HCT116 (cell line): ENCODE measurements at regions not wholly inside any gene's neighbourhood (a gene's known extent, or its start where the extent isn't known, plus 50 kb on each side); places are given as distances from the start of the nearest gene placed in this dataset.

Experiments
- CTCF ChIP-seq, 3 experiments: fragments of 200-600 bp in 1 of 3; sonication (generic) in 1 of 3; IDR thresholded peaks in 2 of 3; conservative IDR thresholded peaks in 1 of 3; 2 replicates each; pipeline ENCODE4 v1.5.1; 2012 to 2017; ENCODE audit warnings: low read depth in 2 of 3, low read length in 2 of 3, antibody characterized with exemption in 1 of 3, borderline replicate concordance in 1 of 3, control low read depth in 1 of 3, mild to moderate bottlenecking in 1 of 3, mixed read lengths in 1 of 3, mixed run types in 1 of 3, moderate library complexity in 1 of 3; ENCODE audit not compliant: insufficient read depth in 1 of 3
- EZH2 ChIP-seq: fragments of 200-600 bp; sonication (generic); IDR thresholded peaks from 2 replicates; pipeline ENCODE4 v1.6.1; 2017; ENCODE audit warnings: antibody characterized with exemption, mixed run types
- POLR2A ChIP-seq: IDR thresholded peaks from 2 replicates; pipeline ENCODE4 v1.7.0; 2011; ENCODE audit warnings: borderline replicate concordance; ENCODE audit not compliant: insufficient read depth, insufficient read length; ENCODE audit errors: extremely low read depth
- POLR2AphosphoS5 ChIP-seq: IDR thresholded peaks from 2 replicates; pipeline ENCODE4 v1.6.1; 2011; ENCODE audit warnings: mild to moderate bottlenecking, low read depth, low read length, moderate library complexity
- RAD21 ChIP-seq: IDR thresholded peaks from 2 replicates; pipeline ENCODE4 v1.6.1; 2012; ENCODE audit warnings: low read depth, mild to moderate bottlenecking
- YY1 ChIP-seq: IDR thresholded peaks from 2 replicates; pipeline ENCODE4 v1.6.1; 2011; ENCODE audit warnings: low read length, low read depth, moderate library complexity, mild to moderate bottlenecking; ENCODE audit not compliant: insufficient replicate concordance; ENCODE audit errors: extremely low read depth
- TF ChIP-seq, protein P1 (sequence below): IDR thresholded peaks from 2 replicates; pipeline ENCODE4 v1.6.1; 2012; ENCODE audit warnings: low read depth

DNA sequence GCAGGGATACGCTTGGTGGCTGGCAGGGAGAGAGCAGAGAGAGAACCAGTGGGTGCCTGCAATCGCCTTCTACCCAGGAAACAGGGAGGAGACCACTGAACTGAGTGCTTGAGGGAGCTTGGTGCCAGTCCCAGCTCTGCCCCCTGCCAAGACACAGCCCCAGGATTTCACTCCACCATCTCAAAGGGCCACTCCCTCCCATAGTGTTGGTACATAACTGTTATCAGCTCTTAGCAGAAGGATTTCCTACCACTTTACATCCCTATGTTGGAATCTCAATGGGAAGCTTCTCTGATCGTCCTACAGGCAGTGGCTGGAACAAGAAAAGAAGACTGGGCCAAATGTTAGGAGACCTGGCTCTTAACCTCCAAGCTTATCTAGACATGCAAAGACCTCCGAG, 157.4 kb upstream of the FOXN3 start:
- no peak for TF ChIP-seq CTCF (IDR thresholded peaks at IDR 0.05 in 2 of 3, conservative IDR thresholded peaks at IDR 0.05 in 1 of 3; ENCODE audit: borderline replicate concordance in 1 of 3, insufficient read depth in 1 of 3, low read depth in 2 of 3, low read length in 2 of 3)
- TF ChIP-seq RAD21, result no peak
- no peak for TF ChIP-seq POLR2A
- TF ChIP-seq YY1, result no peak
- no peak for TF ChIP-seq EZH2
- TF ChIP-seq, protein P1, sequence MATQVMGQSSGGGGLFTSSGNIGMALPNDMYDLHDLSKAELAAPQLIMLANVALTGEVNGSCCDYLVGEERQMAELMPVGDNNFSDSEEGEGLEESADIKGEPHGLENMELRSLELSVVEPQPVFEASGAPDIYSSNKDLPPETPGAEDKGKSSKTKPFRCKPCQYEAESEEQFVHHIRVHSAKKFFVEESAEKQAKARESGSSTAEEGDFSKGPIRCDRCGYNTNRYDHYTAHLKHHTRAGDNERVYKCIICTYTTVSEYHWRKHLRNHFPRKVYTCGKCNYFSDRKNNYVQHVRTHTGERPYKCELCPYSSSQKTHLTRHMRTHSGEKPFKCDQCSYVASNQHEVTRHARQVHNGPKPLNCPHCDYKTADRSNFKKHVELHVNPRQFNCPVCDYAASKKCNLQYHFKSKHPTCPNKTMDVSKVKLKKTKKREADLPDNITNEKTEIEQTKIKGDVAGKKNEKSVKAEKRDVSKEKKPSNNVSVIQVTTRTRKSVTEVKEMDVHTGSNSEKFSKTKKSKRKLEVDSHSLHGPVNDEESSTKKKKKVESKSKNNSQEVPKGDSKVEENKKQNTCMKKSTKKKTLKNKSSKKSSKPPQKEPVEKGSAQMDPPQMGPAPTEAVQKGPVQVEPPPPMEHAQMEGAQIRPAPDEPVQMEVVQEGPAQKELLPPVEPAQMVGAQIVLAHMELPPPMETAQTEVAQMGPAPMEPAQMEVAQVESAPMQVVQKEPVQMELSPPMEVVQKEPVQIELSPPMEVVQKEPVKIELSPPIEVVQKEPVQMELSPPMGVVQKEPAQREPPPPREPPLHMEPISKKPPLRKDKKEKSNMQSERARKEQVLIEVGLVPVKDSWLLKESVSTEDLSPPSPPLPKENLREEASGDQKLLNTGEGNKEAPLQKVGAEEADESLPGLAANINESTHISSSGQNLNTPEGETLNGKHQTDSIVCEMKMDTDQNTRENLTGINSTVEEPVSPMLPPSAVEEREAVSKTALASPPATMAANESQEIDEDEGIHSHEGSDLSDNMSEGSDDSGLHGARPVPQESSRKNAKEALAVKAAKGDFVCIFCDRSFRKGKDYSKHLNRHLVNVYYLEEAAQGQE, result no peak
- TF ChIP-seq POLR2AphosphoS5, result no peak
